ENCODE measurements at regions not wholly inside any gene's neighbourhood (a gene's known extent, or its start where the extent isn't known, plus 50 kb on each side); places are given as distances from the start of the nearest gene placed in this dataset.
A peak's percentile ranks its signal among the peaks of the same experiment; 100 is the strongest.

DNA sequence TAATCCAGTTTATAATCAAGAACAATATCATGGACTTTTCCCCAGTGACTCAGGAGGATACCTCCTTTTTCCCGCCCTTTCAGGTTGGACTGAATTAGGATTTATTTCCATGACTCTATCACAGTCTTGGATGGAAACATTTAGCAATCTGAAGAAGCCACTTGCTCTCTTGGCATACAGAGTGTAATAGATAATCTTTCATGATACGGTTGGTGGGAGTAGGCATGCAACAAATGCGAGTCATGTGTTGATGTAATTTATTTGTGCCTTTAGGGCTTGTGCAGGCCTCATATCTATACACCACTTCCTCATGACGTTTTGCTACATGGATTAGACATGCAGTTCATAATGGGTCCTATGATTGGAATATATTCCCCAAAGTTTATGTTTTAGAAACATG is 54.2 kb upstream of the MCTP2 start:
- TF ChIP-seq, protein P1, sequence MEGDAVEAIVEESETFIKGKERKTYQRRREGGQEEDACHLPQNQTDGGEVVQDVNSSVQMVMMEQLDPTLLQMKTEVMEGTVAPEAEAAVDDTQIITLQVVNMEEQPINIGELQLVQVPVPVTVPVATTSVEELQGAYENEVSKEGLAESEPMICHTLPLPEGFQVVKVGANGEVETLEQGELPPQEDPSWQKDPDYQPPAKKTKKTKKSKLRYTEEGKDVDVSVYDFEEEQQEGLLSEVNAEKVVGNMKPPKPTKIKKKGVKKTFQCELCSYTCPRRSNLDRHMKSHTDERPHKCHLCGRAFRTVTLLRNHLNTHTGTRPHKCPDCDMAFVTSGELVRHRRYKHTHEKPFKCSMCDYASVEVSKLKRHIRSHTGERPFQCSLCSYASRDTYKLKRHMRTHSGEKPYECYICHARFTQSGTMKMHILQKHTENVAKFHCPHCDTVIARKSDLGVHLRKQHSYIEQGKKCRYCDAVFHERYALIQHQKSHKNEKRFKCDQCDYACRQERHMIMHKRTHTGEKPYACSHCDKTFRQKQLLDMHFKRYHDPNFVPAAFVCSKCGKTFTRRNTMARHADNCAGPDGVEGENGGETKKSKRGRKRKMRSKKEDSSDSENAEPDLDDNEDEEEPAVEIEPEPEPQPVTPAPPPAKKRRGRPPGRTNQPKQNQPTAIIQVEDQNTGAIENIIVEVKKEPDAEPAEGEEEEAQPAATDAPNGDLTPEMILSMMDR (IDR thresholded peaks at IDR 0.05; ENCODE audit: extremely low read depth, insufficient read depth, missing control alignments): no peak
- in situ Hi-C loops (cut with MboI; ENCODE audit: low pct_unique_long_range_greater_than_20kb, low sequenced_read_pairs, unreplicated experiment): no loop called here
- DNase-seq (ENCODE audit: low spot score): no peak

DNA sequence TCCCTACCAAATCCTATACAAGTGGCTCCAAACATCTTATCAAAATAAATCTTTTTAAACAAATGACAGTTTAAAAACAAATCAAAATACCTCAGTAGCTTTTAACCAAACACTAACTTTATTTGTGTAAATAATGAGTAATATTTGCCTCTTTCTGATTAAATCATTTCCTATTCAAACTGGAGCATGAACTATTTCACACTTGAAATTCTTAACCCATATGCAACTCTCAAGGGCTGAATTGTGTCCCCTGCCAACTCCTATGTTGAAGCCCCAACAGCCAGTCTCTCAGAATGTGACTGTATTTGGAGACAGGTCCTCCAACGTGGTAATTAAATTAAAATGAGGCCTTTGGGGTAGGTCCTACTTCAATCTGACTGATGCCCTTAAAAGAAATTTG is 55.9 kb upstream of the MCTP2 start:
- TF ChIP-seq, protein P1 (IDR thresholded peaks at IDR 0.05; ENCODE audit: extremely low read depth, insufficient read depth, missing control alignments): no peak
- in situ Hi-C loops (cut with MboI; ENCODE audit: low pct_unique_long_range_greater_than_20kb, low sequenced_read_pairs, unreplicated experiment): no loop called here
- DNase-seq (ENCODE audit: low spot score): no peak

DNA sequence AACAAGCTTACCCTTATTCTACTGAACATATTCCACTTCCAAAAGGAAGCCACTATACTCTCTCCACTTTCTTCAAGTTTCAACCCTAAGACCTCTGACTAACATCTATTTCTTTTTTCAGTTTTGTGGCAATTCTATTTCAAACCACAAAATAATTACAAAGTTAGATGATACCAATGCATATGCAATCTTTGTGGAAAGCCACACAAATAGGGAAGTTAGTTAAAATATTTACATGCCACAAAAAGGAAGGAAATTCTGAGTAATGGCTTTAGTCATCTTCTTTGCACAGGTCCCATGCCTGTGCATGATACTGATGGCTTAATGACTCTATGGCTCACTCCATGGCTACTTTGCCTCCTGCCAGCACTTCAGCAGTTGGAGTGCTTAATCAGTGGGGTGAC is 57.0 kb upstream of the MCTP2 start:
- TF ChIP-seq, protein P1 (IDR thresholded peaks at IDR 0.05; ENCODE audit: extremely low read depth, insufficient read depth, missing control alignments): no peak
- peak; percentile 19 for DNase-seq (ENCODE audit: low spot score)
- in situ Hi-C loops (cut with MboI; ENCODE audit: low pct_unique_long_range_greater_than_20kb, low sequenced_read_pairs, unreplicated experiment): no loop called here

DNA sequence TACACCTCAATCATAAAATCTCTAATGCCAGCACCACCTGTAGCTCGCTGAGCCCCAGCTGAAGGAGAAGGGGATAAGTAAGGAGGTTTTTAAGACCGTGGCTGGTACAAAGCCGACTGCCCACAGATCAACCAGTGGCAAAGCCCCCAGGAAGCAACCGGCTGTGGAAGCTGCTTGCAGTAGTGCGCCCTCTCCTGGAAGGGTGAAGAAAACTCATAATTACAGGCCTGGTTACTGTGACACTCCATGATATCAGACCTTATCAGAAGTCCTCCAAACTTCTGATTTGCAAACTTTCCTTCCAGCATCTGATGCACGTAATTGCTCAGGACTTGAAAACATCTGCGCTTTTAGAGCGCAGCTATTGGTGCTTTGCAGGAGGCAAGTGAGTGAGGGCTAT is 63.1 kb upstream of the MCTP2 start:
- TF ChIP-seq, protein P1 (IDR thresholded peaks at IDR 0.05; ENCODE audit: extremely low read depth, insufficient read depth, missing control alignments): peak; percentile 29
- DNase-seq (ENCODE audit: low spot score): no peak
- in situ Hi-C loops (cut with MboI; ENCODE audit: low pct_unique_long_range_greater_than_20kb, low sequenced_read_pairs, unreplicated experiment): loop anchor here (10.0 kb wide), 1 partner anchor 147 kb away; no protein-coding TSS in a partner anchor

DNA sequence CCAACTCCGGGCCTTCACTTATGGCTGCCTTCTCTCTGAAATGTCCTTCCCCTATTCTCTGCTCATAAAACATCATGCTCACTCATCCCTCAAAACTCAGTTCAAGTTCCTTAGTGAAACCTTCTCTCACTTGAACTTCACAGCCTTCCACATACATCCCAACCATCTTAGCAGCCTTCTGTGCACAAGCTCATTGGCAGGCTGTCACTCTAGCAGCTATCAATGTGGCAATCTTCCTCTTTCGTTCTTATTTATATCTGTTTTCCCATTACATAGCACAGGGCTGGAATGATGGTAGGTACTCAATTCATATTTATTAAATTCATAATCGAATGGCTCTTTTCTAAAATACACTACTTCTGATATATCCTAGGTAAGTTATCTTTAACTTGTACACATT is 66.4 kb upstream of the MCTP2 start:
- no peak for DNase-seq (ENCODE audit: low spot score)
- in situ Hi-C loops (cut with MboI; ENCODE audit: low pct_unique_long_range_greater_than_20kb, low sequenced_read_pairs, unreplicated experiment): loop anchor here (10.0 kb wide), 1 partner anchor 150 kb away; no protein-coding TSS in a partner anchor
- TF ChIP-seq, protein P1 (IDR thresholded peaks at IDR 0.05; ENCODE audit: extremely low read depth, insufficient read depth, missing control alignments): no peak

DNA sequence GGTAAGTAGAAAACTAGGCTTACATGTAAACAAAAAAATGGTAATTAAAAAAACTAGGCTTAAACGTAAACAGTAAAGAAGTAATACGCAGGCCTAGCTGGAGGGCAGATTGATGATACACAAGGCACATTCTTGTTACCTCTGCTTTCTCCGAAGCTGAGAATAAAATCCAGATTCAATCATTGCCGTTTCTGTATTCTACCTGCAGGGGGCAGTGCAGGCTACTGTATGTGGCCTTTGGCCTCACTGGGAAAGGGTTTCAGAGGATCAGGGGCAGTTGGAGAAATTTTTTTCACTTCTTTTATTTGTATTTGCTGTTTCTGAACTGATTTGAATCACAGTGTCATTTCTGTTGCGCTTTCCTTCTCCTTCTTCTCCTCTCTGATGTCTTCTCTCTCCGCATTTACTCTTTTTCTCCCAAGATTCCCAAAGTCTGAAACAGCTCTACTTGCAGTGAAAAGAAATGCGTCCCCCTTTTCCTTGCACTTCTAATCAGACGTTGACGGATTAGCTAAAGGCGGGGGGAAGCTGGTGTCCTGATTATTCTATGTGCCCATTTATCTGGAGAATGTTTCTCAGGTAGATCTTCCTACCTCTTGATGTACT is 67.1 kb upstream of the MCTP2 start:
- in situ Hi-C loops (cut with MboI; ENCODE audit: low pct_unique_long_range_greater_than_20kb, low sequenced_read_pairs, unreplicated experiment): loop anchor here (10.0 kb wide), 1 partner anchor 150 kb away; no protein-coding TSS in a partner anchor
- TF ChIP-seq, protein P1 (IDR thresholded peaks at IDR 0.05; ENCODE audit: extremely low read depth, insufficient read depth, missing control alignments): peak; percentile 79
- peak; percentile 40 for DNase-seq (ENCODE audit: low spot score)

Data from GM13977 (cell line).